PC-9 (cell line): ENCODE measurements at regions not wholly inside any gene's neighbourhood (a gene's known extent, or its start where the extent isn't known, plus 50 kb on each side); places are given as distances from the start of the nearest gene placed in this dataset.

Experiments
- BruUV-seq: library from RNA; stranded (reverse); fragments of 400-500 nt; replicated peaks from 2 replicates; lab custom pipeline; 2021; lab: Mats Ljungman, UMichigan
- CTCF ChIA-PET: fragments of 300-600 bp; sonication (Branson Sonifier 250); formaldehyde crosslinking; loops from one replicate; lab custom pipeline; 2022; ENCODE audit warnings: antibody characterized with exemption; lab: Charles Lee
- POLR2A ChIA-PET: fragments of 300-600 bp; sonication (Branson Sonifier 250); formaldehyde crosslinking; loops from one replicate; lab custom pipeline; 2022; ENCODE audit warnings: antibody characterized with exemption; ENCODE audit not compliant: unreplicated experiment; lab: Charles Lee
- DNase-seq, 2 experiments: peaks; one replicate each; pipeline versions ENCODE4 v3.0.0 to v3.0.0-alpha.2; 2015 to 2022; ENCODE audit warnings: mixed read lengths in 1 of 2
- H2AFZ ChIP-seq: fragments of 200-600 bp; sonication (generic); 2 replicates; pipeline ENCODE4 v1.8.1; 2017; ENCODE audit warnings: antibody characterized with exemption
- H3F3A ChIP-seq: fragments of 200-600 bp; sonication (generic); 2 replicates; pipeline ENCODE4 v1.8.1; 2017; ENCODE audit warnings: antibody characterized with exemption, mild to moderate bottlenecking, low read depth; ENCODE audit not compliant: insufficient read depth
- H3K27ac ChIP-seq: fragments of 200-600 bp; sonication (generic); 2 replicates; pipeline ENCODE4 v1.6.1; 2016; ENCODE audit warnings: mixed run types
- H3K27me3 ChIP-seq: fragments of 200-600 bp; sonication (generic); 2 replicates; pipeline ENCODE4 v1.6.1; 2016; ENCODE audit warnings: low read depth, mixed run types; ENCODE audit not compliant: insufficient read depth
- H3K36me3 ChIP-seq: fragments of 200-600 bp; sonication (generic); 2 replicates; pipeline ENCODE4 v1.6.1; 2016; ENCODE audit warnings: low read depth, mixed run types
- H3K4me1 ChIP-seq: fragments of 200-600 bp; sonication (generic); replicated peaks from 2 replicates; pipeline ENCODE4 v1.6.1; 2016; ENCODE audit warnings: mixed run types; ENCODE audit not compliant: insufficient read depth
- H3K4me2 ChIP-seq: fragments of 200-600 bp; sonication (generic); 2 replicates; pipeline ENCODE4 v1.6.1; 2017; ENCODE audit warnings: mixed run types
- H3K4me3 ChIP-seq: fragments of 200-600 bp; sonication (generic); 2 replicates; pipeline ENCODE4 v1.6.1; 2016; ENCODE audit warnings: mixed run types
- H3K79me2 ChIP-seq: fragments of 200-600 bp; sonication (generic); 2 replicates; pipeline ENCODE4 v1.6.1; 2017; ENCODE audit warnings: low read depth, mixed run types
- H3K9me2 ChIP-seq: fragments of 200-600 bp; sonication (generic); 2 replicates; pipeline ENCODE4 v1.8.1; 2017; ENCODE audit warnings: mild to moderate bottlenecking; ENCODE audit not compliant: insufficient read depth
- H3K9me3 ChIP-seq: fragments of 200-600 bp; sonication (generic); 2 replicates; pipeline ENCODE4 v1.8.1; 2016; ENCODE audit warnings: low read depth; ENCODE audit not compliant: insufficient read depth
- H4K20me1 ChIP-seq: fragments of 200-600 bp; sonication (generic); 2 replicates; pipeline ENCODE4 v1.8.1; 2017; ENCODE audit not compliant: insufficient read depth
- CTCF ChIP-seq: fragments of 200-600 bp; sonication (generic); conservative IDR thresholded peaks from 2 replicates; pipeline ENCODE4 v1.6.1; 2017; ENCODE audit warnings: mixed run types, antibody characterized with exemption, mild to moderate bottlenecking, moderate library complexity
- EZH2 ChIP-seq: fragments of 200-600 bp; sonication (generic); IDR thresholded peaks from 2 replicates; pipeline ENCODE4 v1.8.0; 2017; ENCODE audit warnings: antibody characterized with exemption, low read depth
- intact Hi-C: fragments of 100-400 bp; cut with micrococcal nuclease; formaldehyde crosslinking; loops from one replicate; pipeline ENCODE4 v1.10.0; 2022; ENCODE audit not compliant: unreplicated experiment

- Histone ChIP-seq H3K4me1 (no peaks in the 10 kb centered on the region), H3K4me2 (no peak overlapping the region), H3K36me3 (no peaks in the 10 kb centered on the region), H2AFZ (no peak overlapping the region), H4K20me1 (no peaks in the 10 kb centered on the region), H3K27me3 (no peaks in the 10 kb centered on the region), H3K27ac (no peak overlapping the region), H3K9me3 (no peaks in the 10 kb centered on the region), H3F3A (no peaks in the 10 kb centered on the region), H3K79me2 (no peaks in the 10 kb centered on the region), H3K9me2 (no peaks in the 10 kb centered on the region), H3K4me3 (no peak overlapping the region)
- POLR2A ChIA-PET: interaction anchor here (0.7 kb wide), 1 partner anchor 799 kb away, joined by 4 read pairs; no protein-coding TSS in a partner anchor
- BruUV-seq: no TSS peak
- DNase-seq: no peak
- CTCF ChIA-PET: no interaction called here
- intact Hi-C loops: no loop called here
- TF ChIP-seq CTCF: no peak
- TF ChIP-seq EZH2: no peak
Observed at GRCh38 chr11:28863422-28863821, 755.2 kb downstream of the METTL15 start.

- Histone ChIP-seq H3K27me3 (no peaks in the 10 kb centered on the region), H3K27ac (no peak overlapping the region), H3K4me2 (no peak overlapping the region), H3K4me1 (no peaks in the 10 kb centered on the region), H3K9me3 (no peaks in the 10 kb centered on the region), H3K36me3 (no peaks in the 10 kb centered on the region), H2AFZ (no peak overlapping the region), H3K9me2 (no peaks in the 10 kb centered on the region), H3K79me2 (no peaks in the 10 kb centered on the region), H4K20me1 (no peaks in the 10 kb centered on the region), H3K4me3 (no peak overlapping the region), H3F3A (no peaks in the 10 kb centered on the region)
- CTCF ChIA-PET: interaction anchor here (0.6 kb wide), 1 partner anchor 63 kb away, joined by 3 read pairs; no protein-coding TSS in a partner anchor
- POLR2A ChIA-PET: interaction anchor here (0.6 kb wide), 1 partner anchor 107 kb away, joined by 15 read pairs; no protein-coding TSS in a partner anchor
- DNase-seq: no peak
- intact Hi-C loops: no loop called here
- no peak for TF ChIP-seq EZH2
- no peak for TF ChIP-seq CTCF
- BruUV-seq: no TSS peak
Observed at GRCh38 chr11:28860893-28861292, 752.7 kb downstream of the METTL15 start.

- Histone ChIP-seq H3K9me3 (no peaks in the 10 kb centered on the region), H3F3A (no peaks in the 10 kb centered on the region), H3K27ac (no peak overlapping the region), H3K79me2 (no peaks in the 10 kb centered on the region), H2AFZ (no peak overlapping the region), H3K4me1 (no peaks in the 10 kb centered on the region), H4K20me1 (no peaks in the 10 kb centered on the region), H3K27me3 (no peaks in the 10 kb centered on the region), H3K9me2 (no peaks in the 10 kb centered on the region), H3K36me3 (no peaks in the 10 kb centered on the region), H3K4me3 (no peak overlapping the region), H3K4me2 (no peak overlapping the region)
- no peak for DNase-seq
- no peak for TF ChIP-seq EZH2
- TF ChIP-seq CTCF: no peak
- ChIA-PET POLR2A (interaction anchor here (0.7 kb wide), 1 partner anchor 102 kb away, joined by 3 read pairs; no protein-coding TSS in a partner anchor), CTCF (no interaction called here)
- BruUV-seq: no TSS peak
- intact Hi-C loops: no loop called here
Observed at GRCh38 chr11:28858076-28858475, 749.9 kb downstream of the METTL15 start.
